HUDEP-2 (cell line): ENCODE measurements at regions not wholly inside any gene's neighbourhood (a gene's known extent, or its start where the extent isn't known, plus 50 kb on each side); places are given as distances from the start of the nearest gene placed in this dataset.
A peak's percentile ranks its signal among the peaks of the same experiment; 100 is the strongest.
"Not testable (repeated sequence)": the region's sequence is repeated elsewhere in the genome, so short reads cannot be mapped to it uniquely, and the experiment has no call there.

Source experiments
- DNase-seq, 76 experiments: peaks; one replicate each; lab custom pipeline; 2025; ENCODE audit not compliant: unreplicated experiment in 76 of 76; lab: John Stamatoyannopoulos, UW

DNA sequence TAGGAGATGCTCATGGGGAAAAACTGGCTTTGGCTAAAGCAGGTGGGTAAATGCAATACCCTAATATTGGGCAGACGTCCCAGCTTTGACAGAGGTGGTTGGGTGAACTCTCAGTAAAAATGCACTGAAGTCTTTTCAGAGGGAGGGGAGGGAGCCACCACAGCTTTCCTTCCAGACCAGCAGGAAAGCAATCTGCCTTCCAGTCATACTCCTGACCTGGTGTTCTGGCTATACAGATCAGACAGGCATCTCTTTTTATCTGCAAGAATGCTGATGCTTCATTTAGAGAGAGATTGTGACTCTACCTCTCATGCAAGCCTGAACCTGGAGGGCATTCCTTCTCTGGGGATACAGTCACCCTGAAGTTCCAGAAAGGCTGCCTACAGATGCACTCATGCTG, 52.6 kb upstream of the ICA1 start:
- no peak for DNase-seq

DNA sequence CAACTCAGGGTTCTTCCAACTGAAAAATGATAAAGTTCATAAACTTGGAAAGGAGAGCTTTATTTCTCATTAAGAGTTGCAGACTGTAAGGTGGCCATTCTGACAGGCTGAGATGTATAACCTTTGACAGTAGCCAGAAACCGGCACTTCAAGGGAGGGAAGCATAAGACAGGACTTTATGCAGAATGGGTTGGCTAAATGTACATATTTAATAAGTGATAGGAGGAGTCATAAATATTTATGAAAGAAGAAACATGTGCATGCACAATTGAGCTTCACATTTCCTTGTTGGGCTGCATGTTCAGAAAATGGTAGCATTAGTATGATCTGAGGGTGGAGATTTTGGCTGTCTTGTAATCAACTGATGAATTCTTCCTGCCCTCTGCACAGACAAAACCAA, 57.1 kb upstream of the ICA1 start:
- DNase-seq: no peak

DNA sequence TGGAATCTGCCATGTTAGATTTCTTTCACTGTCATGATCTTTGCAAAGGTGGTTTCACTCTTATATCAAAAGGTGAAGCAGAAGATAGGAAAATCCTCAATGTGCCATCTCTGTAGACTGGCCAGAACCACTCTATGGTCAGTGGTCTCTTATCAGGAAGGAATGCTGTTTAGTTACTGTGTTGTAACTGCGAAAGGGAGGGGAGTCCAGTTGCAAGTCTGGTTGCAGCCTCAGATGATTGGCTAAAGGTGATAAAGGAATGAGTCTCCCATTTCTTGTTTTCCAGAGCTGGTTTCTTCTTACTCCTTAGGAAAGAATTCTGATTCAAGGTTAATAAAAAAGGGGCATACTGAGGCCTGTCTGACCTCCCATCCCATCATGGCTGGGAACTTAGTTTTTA, 58.2 kb upstream of the ICA1 start:
- no peak for DNase-seq

DNA sequence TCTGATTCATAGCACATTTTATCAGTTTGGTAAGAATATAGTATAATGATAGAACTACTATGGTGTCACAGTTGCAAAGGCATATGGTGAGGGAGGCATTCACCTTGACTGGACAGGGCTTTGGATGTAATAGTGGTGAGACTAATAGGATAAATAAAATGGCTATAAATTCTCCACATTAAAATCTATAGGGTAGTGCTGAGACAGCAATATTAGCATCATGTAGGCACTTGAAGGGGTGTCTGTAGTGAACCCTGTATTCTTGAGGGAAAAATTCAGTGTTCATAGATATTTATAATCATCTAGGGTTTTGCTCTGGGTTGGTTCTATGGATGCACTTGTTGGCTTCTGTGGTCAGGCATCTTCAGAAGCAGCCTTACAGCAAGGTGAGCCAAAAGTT, 59.3 kb upstream of the ICA1 start:
- DNase-seq: no peak

DNA sequence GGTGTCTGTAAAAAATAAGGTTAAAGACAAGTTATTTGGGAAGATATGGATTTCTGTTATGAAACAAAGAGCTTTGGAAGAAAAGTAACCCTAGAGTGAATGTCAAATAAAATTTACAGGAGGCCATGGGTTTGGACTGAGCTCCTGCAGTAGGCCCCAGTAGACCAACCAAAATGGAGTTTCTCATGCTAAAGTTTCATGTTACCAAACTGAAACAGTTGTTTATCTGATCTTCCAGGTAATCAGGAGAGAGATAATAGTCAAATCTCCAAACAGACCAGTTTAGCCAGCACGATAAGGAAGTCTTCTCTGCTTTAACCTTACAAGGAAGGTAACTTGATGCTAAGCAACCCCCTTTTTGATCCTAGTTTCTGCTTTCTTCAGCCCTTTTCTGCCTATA, 60.7 kb upstream of the ICA1 start:
- no peak for DNase-seq

DNA sequence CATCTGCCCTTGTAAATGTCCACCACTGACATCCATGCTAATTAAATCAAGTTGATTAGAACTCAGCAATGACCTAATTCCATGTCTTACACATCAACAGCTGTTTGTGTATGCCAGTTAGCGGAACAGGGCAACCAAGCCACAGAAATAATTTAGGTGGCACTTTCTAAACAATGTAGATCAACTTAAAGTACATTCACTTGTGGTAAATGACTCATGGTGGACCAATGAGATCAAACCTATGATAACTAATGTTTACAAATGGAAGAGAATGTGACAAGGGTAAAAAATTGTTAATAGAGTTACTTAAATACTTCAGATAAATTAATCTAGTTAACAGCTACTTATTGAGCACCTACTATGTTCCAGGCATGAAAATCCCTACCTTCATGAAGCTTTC, 63.1 kb upstream of the ICA1 start:
- no peak for DNase-seq

DNA sequence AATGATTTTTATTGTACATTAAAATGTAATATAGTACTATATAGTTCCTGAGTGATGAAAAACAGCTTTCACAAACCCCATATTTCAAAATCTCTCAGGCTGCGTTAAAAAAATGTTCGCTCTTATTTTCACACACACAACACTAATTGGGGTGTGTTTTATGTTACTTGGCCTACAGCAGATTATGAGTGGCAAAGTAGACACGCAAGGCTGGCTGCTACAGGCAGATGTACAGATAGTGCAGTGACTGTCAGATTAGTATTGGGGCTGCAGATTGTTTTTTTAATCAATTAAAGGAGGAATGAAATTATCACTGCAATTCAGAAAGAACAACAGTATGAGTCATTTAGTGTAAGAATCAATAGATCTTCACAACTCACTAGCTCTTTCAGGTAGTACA, 65.2 kb upstream of the ICA1 start:
- DNase-seq: no peak

DNA sequence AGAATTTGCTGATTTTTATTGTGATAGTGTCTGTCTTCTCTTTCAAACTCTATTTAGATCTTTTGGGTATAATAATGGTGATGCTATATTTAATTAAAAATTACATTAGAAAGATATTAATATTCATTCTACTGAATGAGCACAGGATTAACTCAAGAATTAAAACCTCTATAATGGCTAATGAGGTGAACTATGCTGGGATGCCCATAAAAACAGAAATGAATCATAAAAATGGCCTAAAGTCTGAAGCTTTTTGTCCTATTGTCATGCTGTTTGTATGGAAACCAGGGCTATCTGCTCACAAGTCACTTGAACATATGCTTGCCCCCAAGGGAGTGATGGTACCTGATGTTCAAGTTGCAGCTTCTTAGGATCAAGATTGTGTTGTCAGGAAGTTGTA, 76.2 kb upstream of the ICA1 start:
- DNase-seq: no peak

DNA sequence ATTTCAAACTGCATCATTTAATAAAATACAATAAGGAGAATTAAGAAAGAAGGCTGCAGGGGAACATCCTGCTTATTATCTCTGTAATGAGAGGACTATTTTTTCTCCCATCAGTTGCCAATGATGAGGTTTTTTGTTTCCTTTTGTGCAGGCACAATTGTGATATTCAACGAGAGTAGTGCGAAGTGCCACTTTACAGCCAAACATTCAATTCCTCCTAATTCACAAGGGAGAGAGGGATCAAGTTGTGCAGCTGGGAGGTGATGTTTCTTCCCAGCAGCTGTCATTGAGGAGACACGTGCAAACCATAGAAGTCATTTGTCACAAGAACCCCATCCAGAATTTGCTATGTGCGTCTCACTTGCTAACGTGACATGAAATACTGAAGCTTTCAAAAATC, 81.6 kb upstream of the ICA1 start:
- DNase-seq: no peak

DNA sequence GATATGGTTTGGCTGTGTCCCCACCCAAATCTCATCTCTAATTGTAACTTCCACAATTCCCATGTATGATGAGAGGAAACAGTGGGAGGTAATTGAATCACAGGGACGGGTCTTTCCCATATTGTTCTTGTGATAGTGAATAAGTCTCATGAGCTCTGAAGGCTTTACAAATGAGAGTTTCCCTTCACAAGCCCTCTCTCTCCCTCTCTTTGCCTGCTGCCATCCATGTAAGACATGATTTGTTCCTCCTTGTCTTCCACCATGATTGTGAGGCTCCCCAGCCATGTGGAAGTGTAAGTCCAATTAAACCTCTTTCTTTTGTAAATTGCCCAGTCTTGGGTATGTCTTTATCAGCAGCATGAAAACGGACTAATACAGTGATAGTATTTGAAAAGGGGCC, 85.4 kb upstream of the ICA1 start:
- DNase-seq: not testable (repeated sequence)

DNA sequence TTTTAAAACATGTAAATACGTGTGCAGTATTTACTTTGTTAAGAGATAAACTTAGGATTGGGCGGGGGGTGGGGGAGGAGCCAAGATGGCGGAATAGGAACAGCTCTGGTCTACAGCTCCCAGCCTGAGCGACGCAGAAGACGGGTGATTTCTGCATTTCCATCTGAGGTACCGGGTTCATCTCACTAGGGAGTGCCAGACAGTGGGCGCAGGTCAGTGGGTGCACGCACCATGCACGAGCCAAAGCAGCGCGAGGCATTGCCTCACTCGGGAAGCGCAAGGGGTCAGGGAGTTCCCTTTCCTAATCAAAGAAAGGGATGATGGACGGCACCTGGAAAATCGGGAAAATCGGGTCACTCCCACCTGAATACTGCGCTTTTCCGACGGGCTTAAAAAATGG, 81.8 kb upstream of the NXPH1 start:
- not testable (repeated sequence) for DNase-seq

DNA sequence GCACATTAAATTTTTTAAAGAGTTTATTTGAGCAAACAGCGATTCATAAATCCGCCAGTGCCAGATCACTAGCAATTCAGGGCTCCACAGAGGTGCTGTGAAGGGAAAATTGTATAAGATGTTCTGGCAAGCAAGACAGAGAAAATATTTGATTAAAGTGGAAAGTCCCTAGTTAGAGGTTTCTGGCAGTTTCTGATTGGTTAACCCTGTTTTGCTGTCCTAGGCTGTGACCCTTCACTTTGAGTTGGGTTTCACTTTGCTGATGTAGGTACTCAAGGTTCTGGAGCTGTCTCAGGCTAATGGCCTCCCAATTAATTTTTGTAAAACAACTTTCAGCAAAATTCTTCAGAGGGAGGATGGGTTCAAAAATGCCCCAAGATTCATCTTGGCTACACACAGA, 79.4 kb upstream of the NXPH1 start:
- no peak for DNase-seq

DNA sequence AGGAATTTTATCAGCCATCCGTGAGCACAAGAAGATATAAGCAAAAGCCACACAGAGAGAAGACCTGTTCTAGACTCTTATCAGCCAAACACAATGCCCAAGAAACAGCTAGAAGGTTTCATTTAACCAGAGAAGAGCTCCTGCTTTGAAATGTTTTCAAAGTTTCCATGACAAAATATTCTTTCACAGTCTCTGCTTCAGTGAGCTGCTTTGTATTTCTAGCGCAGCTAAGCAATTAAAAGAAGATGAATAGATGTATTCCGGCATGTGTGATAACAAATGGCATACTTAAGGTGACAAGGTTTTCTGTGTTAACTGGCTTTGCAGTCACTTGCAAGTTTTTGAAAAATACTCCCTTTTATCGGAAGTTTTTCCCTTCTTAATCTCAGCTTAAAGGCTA, 78.9 kb upstream of the NXPH1 start:
- DNase-seq: no peak

DNA sequence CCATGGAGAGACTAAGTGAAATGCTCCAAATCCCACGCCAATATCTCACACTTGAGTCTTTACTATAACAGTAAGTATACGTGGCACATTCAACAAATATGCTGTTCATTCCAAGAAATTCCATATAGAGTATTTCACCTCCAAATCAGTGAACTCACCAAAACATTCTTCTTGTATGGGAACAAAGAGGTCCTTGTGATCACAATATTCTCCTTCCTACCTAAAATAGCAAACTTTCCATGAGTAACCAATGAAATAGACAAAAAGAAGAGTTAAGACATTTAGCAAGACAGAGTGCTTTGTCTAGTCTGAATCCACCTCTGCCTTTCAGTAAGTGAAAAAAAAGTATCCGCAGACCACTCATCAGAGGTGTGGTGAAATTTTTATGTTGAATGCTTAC, 77.3 kb upstream of the NXPH1 start:
- no peak for DNase-seq

DNA sequence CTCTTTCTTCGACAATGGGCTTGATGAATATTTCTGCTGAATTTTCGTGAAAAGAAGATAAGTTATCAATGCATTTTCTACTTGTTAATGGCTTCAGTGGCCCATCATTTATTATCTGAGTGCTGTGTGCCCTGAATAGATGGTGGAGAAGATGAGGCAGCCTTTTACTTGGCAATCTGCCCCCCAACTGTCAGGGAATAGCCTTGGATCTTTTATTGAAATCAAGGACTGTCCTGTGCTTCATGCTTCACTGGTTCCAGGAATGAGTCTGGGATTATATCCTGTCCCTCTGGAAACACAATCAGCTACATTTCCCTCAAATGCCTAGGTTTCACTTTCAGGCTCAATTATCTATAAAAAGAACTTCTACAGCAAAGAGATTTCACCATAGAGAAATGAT, 75.9 kb upstream of the NXPH1 start:
- DNase-seq: no peak

DNA sequence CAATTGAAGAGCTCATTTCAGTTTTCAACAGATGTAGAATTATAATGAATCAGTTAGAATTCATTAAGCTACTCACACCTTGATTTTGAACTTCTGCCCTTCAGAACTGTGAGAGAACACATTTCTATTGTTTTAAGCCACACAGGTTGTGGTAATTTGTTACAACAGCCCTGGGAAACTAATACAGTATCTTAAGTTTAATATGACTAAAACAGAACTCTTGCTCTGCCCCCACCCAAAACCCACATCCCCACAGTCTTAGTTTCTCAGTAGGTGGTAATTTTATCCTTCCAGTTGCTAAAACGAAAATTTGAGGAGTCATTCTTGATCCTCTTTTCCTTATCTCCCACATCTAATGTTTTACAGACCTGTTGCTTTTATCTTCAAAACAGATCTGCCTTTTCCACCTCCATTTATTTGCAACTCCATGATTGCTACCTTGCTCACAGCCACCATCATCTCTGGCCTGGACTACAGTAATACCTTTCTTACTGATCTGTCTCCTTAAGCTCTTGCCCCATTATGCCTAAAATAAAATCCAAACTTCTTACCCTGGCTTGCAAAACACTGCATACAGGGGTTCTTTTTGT, 72.8 kb upstream of the NXPH1 start:
- no peak for DNase-seq

DNA sequence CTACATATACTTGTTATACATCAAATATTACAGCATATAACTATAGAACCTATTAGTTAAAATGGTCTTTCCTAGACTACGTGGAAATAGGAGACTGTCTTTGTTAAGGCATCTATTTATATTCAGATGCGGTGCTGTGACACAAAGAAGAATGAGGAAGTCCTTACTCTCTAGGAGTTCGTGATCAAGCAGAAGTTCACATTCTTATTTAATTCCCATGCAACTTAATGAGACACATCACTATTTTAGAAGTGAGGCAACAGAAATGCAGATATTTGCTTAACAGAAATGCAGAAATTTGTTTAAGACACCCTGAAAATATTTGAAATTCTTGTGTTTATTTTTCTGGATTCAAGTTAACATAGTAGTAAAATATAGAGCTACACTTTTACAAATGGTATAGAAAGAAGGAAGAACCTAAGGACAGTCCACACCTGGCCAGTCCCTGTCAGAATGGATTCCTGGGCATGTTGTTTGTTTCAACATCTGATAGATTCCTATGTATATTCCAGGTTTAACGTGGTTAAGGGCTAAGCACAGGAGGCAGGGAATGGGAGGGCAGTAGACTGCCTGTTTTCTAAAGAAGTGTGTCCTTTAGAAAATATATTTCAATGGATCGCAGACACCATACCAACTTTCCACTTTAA, 70.6 kb upstream of the NXPH1 start:
- DNase-seq: no peak

DNA sequence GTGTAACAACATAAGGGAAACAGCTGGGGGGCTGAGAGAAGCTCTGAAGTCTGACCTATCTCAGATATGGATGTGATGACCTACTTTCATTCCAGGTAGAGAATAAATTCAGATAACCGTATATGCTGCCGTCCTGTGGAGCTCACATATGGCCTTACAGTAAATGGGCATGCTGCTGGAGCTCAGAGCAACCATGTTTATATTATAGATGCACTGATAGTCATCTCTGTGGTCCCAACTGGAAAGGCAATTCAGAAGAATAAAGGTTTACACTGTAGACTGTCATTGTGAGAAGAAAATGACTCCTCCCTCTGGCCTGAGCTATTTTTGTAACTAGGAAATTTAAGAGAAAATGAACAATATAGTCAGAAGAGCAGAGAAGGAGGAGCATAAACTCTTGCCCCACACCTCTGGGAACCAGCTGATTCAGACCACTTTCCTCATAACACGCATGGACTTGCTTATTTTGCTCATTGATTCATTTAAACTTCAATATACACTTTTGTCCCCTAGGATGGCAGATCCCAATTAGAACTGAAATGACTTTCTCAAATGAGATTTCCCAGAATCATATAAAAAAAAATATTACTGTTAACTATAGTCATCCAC, 69.9 kb upstream of the NXPH1 start:
- no peak for DNase-seq

DNA sequence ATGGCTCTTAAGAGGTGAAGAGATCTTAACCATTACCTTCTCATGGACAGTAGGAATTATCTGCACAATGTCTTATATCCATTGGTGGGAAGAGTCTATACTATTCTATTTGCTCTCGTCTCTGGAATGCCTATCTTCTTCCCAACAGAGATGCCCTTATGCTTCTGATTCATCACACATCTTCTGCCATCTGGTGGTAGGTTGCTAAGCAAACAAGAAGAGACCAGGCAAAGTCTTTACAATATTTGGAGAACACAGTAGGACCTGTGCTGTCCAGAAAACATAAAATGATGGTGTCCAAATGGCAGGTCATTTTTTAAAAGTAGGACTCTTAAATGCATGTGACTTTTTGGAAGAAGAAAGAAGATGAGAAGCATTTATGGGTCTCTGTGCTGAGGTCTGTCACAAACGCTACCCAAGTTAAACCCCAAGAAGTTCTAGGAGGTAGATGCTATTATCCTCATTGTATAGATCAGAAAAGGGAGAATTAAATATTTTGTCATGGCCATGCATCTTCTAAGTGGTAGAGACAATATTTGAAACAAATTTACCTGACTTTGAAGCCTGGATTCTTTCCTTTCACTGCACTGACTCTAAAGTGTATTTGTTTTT, 67.8 kb upstream of the NXPH1 start:
- DNase-seq: peak in 17 of 76 experiments; percentile 1 to 41 (median 12)

DNA sequence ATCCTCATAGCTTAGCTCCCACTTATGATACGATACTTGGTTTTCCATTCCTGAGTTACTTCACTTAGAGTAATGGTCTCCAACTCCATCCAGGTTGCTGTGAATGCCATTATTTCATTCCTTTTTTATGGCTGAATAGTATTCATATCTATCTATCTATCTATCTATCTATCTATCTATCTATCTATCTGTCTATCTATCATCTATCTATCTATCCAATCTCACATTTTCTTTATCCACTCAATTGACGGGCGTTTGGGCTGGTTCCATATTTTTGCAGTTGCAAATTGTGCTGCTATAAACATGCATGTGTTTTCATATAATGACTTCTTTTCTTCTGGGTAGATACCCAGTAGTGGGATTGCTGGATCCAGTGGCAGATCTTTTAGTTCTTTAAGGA, 65.4 kb upstream of the NXPH1 start:
- not testable (repeated sequence) for DNase-seq

DNA sequence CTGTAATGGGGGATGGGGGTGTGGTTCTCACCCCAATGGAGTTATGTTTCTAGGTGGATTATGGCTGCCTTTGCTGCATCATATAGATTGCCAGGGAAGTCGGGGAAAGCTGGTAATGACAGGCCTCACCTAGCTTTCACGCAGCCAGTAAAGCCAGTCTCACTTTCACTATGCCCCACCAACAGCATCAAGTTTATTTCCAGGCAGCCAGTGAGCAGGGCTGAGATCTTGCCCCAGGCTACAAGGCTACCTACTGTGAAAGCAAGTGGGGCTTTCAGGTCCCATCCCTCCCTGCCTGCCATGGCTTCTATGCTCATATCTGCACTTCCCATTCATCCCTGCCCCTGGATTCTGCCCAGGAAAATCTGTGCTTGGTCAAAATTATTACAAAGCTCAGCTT, 61.7 kb upstream of the NXPH1 start:
- no peak for DNase-seq

DNA sequence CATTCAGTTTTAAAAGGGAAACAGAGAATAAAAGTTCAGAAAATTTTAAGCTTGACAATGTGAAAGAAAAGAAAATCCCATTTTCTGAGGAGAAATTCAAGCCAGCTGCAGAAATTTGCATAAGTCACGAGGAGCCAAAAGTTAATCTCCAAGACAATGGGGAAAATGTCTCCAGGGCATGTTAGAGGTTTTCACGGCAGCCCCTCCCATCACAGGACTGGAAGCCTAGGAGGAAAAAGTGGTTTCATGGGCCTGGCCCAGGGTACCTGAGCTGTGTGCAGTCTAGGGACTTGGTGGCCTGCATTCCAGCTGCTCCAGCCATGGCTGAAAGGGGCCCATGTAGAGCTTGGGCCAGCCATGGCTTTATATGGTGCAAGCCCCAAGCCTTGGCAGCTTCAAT, 59.6 kb upstream of the NXPH1 start:
- no peak for DNase-seq
